ENCODE measurements at regions not wholly inside any gene's neighbourhood (a gene's known extent, or its start where the extent isn't known, plus 50 kb on each side); places are given as distances from the start of the nearest gene placed in this dataset.
"Not testable (repeated sequence)": the region's sequence is repeated elsewhere in the genome, so short reads cannot be mapped to it uniquely, and the experiment has no call there.

DNA sequence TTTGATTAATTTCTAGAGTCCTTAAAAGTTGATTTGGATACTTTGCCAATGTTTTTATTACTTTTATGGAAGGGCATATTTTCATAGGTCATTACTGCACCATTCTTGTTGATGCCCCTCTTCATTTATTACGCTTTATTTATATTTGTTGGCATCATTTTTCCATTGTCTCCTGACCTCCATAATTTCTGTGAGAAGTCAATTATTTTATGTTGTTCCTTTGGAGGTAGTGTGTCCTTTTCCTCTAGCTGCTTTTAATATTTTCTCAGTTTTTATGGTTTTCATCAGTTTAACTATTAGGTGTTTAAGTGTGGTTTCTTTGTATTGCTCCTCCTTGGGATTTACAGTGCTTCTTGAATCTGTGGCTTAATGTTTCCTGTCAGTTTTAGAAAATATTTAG is 134.9 kb downstream of the SAMD9 start:
- DNase-seq (ENCODE audit: low read depth in 4 of 4, low spot score in 3 of 4), result no peak

DNA sequence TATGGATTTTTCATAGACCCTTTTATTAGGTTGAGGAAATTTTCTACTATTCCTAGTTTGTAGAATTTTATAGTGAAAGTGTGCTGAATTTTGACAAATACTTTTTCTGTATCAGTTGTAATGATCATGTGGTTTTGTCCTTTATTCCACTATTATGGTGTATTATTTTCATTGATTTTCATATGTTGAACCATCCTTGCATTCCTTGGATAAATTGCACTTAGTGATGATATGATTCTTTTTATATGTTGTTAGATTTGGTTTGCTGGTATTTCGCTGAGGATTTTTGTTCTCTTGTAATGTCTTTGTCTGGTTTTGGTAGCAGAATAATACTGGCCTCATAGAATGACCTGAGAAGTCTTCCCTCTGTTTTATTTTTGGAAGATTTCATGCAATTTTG is 140.6 kb upstream of the CDK6 start:
- DNase-seq (ENCODE audit: low read depth in 4 of 4, low spot score in 3 of 4), result no peak

DNA sequence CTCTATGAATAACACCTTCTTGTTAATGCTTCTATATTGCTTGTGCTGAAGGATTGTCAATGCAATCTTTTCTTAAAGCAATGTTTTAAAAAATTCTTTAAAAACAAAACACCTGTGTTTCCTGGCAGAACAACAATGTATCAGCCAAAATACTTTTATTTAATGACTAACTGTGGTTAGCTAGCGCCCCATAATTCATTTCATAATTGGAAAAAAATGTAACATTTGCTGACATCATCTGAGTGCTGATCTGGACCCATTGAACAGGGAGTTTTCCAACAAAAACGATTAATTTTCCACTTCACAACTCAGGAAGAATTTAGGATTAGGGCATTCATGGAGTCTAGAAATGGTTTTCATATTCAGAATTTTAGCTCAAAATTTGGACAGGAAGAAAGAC is 137.6 kb upstream of the CDK6 start:
- DNase-seq (ENCODE audit: low read depth in 4 of 4, low spot score in 3 of 4), result no peak

DNA sequence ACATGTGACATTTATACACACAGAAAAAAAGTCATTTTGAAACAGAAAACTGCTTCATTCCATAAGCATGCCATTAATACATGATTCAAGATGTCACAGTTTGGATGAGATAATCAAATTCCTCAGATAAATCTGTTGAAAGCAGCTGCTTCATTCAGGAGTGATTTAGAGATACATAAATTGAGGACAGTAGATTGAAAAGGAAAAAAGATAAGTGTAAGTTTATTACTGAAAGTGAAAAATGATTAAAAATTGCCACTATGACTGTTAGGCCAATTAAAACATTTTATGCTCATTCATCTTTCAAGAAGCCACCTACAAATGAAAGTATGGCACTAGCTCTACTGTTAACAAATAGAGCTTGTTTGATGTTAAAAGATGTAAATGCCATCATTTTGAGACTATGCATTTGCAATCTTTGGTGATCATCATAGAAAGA is 136.9 kb upstream of the CDK6 start:
- no peak for DNase-seq (ENCODE audit: low read depth in 4 of 4, low spot score in 3 of 4)

DNA sequence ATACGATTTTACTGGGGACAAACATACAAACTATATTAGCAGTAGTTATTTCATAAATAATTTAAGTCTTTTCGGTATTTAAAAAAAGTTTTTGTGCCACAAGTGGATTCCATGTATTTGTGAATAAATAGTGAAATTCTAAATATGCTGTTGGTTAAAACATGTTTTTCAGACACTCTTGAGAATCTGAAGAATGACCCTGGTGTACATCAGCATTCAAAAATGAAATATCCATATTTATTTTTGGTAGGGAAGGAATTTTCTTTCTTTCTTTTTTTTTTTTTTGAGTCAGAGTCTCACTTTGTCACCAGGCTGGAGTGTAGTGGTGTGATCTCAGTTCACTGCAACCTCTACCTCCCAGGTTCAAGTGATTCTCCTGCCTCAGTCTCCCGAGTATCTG is 136.1 kb upstream of the CDK6 start:
- no peak for DNase-seq (ENCODE audit: low read depth in 4 of 4, low spot score in 3 of 4)

DNA sequence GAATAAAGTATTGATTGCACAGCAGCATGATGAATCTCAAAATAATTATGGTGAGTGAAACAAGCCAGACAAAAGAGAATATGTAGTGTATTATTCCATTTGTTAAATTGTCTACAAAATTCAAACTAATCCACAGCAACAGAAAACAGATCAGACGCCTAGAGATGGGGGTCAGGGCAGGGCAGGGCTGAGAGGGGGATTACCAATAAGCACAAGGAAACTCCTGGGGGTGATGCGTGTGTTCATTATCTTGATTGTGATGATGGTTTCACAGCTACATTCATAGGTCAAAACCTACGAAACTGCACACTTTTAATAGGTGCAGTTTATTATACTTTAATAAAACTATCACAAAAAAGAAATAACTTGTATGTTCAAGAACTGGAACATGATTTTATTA is 132.7 kb upstream of the CDK6 start:
- DNase-seq (ENCODE audit: low read depth in 4 of 4, low spot score in 3 of 4), result no peak

DNA sequence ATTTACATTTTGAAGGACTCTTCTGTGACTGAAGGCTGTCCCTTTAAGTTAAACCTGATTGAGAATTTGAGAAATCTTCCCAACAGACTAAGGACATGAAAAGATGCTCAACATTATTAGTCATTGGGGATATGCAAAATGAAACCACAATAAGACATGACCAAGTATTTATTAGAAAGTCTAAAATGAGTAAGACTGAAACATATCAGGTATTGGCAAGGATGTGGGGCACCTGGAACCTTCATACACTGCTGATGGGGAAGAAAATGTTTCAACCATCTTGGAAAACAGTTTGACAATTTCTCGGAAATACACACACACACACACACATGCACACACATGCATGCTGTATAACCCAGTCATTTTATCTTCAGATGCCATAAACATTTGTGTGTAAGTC is 132.1 kb upstream of the CDK6 start:
- no peak for DNase-seq (ENCODE audit: low read depth in 4 of 4, low spot score in 3 of 4)

DNA sequence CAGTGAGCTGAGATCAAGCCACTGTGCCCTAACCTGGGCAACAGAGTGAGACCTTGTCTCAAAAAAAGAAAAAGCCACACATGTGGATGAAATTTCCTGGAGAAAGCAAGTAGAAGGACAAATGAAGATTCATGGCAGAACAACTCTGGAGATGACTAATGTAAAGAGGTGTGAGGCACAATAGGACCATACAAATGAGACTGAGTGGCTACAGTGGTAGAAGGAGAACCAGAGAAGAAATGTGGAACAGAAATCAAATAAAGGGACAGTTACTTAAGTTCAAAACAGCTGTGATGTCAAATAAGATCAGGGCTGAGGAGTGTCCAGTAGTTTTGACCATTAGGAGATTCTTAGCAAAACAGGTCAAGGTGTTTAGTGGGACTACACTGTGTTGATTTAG is 130.9 kb upstream of the CDK6 start:
- no peak for DNase-seq (ENCODE audit: low read depth in 4 of 4, low spot score in 3 of 4)

DNA sequence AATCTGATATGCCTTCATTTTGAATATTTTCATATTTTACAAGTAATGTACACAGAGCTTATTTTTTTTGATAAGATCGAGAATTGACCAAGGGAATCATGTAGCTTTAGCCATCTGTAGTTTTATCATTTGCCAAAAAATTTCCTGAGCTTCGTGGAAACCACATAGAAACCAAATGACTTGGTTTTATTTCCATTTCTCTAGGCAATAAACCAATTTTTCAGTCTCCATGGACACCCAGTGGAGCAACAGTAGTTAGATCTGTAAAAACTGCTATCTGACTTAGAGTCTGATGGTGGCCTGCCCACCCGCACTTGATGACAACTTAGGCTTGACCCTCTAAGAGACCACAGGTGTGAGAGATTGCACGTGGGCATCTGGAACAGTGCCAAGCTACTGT is 127.8 kb upstream of the CDK6 start:
- DNase-seq (ENCODE audit: low read depth in 4 of 4, low spot score in 3 of 4), result no peak

DNA sequence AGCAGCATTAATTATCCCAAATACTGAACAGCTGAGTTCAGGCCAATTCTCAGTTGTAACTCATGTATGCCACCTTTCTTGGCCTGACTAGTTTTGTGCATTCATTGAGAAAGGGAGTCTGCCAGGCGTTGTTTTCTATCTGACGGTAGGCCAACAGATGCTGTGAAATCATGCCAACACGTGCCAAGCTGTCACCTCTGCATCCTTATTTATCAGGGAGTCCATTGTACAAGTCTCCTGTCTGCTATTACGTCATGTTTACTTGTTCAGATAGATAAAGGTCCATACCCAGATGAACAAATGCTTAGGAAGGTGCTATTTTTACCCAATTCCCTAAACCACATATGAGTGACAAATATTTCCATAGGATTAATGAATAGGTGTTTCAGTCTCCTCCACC is 127.2 kb upstream of the CDK6 start:
- no peak for DNase-seq (ENCODE audit: low read depth in 4 of 4, low spot score in 3 of 4)

DNA sequence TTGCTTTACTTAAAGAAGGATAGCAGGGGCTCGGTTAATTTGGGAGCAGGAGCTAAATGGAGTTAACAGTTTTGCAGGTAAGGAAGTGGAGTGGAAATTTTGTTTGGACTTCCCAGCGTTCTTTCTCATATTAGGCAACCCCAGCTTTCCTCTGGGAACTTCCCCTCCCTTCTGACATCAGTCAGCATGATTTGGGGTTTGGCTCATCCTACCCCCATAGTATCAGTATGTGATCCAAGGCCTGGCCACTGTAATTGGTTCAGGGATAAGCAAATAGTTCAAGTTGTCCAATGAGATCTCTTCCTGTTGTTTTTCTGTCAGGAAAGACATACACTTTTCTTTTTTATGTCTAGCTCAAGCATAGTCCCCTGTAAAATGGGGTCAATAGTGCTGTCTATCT is 125.6 kb upstream of the CDK6 start:
- no peak for DNase-seq (ENCODE audit: low read depth in 4 of 4, low spot score in 3 of 4)

DNA sequence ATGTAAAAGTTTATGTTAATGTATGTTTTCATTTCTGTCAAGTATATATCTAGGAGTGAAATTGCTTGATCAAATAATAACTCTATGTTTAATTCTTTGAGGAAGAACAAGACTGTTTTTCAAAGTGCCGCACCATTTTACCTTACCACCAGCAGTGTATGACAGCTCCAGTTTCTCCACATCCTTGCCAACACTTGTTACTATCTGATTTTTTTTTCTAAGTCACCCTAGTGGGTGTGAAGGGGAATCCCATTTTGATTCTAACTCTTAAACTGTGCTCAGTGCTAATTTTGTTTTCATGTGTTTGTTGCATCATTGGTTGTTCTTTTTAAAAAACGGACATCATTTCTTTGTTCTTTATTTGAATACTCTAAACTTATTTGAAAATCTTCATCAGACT is 120.2 kb upstream of the CDK6 start:
- no peak for DNase-seq (ENCODE audit: low read depth in 4 of 4, low spot score in 3 of 4)

DNA sequence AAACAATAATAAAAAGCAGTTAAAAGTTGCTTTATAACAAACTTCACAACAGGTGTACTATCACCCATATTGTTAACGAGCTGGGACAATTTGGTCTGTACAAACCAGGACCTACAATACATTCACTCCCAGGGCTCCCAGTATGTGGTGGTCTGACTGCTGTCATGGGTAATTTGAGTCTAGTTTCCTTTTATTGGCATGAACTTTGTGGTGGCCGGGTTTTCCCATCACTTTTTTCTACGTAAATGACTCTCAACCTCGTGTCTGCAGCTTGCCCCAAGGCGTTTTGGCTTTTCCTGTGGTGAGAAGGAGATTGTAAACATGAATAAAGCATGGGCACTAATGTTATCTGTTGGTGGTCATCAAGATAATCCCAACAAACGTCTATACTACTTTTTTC is 118.7 kb upstream of the CDK6 start:
- DNase-seq (ENCODE audit: low read depth in 4 of 4, low spot score in 3 of 4), result no peak

DNA sequence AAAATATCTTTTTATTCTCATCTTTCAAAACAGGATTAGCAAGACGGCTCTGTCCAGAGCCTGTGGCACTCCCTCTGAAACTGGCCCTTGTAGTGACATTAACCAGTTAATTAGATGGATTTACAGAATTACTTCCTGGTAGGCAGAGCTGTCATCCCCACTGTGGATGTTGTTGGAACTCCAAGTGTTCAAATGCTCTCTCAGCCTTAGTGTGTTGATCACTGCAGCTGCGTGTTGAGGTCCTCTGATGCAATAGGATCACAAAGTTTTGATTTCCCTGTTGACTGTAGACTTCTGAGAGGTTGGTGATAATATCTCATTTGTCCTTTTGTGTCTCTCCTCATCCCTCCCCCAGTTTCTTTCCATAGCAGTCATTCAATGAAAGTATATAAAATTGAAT is 117.3 kb upstream of the CDK6 start:
- DNase-seq (ENCODE audit: low read depth in 4 of 4, low spot score in 3 of 4), result no peak

DNA sequence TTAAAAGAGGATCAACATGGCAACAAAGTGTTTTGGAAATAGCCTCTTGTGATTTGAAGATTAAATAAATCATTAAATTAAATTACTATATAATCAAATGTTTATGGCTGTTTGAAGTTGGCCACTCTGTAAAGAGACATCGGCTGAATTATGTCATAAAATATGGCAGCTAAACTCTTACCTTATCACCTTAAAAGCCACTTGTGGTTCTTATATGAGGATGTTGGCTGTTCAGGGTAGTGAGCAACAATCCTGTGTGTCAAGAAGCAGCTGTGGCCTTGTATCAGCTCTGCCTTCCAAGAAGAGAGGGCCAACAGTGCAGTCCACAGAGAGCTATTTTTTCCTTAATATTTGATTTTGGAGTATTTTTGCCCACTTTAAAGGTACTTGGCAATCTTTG is 113.4 kb upstream of the CDK6 start:
- DNase-seq (ENCODE audit: low read depth in 4 of 4, low spot score in 3 of 4), result no peak

DNA sequence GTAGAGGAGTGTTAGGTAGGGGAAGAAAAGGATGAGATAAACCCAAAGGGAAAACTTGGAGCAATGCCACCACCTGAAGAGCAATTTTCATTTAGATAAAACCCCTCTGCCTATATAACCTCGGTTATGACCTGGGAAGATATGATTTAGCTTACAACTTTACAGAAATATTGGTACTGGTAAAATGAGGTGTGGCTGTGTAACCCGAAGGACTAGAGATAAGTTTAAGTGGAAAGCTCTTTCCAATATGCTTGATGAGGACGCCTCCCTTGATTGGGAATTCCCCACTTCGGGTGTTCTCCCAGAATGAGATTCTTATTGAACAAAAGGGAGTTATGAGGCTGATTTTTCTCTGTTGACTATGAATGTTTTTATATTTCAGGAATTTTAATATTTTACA is 109.5 kb upstream of the CDK6 start:
- no peak for DNase-seq (ENCODE audit: low read depth in 4 of 4, low spot score in 3 of 4)

DNA sequence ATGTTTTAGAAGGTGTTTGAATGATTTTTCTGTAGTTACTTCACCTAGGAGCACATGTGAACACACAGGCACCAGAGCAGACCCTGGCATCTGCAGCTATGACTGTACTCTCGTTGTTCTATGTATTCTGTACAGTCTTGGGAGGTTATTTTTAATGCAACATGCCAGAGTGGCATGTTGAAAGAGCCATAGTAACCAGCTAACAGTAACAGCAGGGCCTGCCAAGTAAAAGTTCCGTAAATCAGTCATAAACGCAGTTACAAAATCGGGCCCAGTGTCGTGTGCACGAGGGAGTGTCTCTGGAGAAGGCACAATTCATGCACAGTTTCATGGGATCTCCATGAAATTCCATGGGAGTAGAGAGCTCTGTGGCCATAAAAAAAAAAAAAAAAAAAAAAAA is 108.3 kb upstream of the CDK6 start:
- no peak for DNase-seq (ENCODE audit: low read depth in 4 of 4, low spot score in 3 of 4)

DNA sequence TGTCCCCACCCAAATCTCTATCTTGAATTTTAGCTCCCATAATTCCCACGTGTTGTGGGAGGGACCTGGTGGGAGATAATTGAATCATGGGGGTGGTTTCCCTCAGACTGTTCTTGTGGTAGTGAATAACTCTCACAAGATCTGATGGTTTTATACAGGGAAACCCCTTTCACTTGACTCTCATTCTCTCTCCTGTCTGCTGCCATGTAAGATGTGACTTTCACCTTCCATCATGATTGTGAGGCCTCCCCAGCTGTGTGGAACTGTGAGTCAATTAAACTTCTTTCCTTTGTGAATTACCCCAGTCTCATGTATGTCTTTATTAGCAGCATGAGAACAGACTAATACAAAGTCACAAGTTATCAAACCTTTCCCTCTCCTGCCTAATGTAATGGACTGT is 106.3 kb upstream of the CDK6 start:
- not testable (repeated sequence) for DNase-seq (ENCODE audit: low read depth in 4 of 4, low spot score in 3 of 4)

DNA sequence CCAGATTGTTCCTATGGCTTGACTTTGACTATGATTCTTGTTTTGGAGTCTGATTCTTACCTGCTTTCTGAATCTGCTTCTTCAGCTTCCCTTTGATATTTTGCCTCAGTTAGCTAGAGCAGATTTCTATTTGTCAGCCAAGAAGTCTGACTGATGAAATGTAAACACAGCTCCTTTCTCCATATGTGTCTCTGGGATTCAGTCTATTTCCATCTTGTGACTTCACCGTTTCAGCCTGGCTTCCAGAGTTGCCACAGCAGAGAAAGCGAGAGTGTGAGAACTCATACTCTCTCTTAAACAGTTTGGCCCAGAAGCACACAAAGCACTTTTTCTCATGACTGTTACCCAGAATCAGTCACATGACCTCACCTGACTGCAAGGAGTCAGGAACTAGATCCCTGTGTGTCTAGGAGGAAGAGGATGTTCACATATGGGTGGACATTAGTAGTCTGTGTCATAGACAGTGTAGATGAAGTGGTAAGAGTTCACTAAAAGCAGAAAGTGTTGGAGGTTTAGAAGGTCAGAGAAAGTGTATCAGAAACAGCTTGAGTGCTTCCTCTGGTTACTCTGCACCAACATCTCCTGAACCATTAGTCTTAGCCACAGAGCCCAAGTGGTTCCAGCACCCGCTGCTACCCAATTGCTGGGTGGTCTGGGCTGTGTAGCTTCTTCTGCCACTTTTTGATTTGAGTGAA is 103.4 kb upstream of the CDK6 start:
- no peak for DNase-seq (ENCODE audit: low read depth in 4 of 4, low spot score in 3 of 4)

DNA sequence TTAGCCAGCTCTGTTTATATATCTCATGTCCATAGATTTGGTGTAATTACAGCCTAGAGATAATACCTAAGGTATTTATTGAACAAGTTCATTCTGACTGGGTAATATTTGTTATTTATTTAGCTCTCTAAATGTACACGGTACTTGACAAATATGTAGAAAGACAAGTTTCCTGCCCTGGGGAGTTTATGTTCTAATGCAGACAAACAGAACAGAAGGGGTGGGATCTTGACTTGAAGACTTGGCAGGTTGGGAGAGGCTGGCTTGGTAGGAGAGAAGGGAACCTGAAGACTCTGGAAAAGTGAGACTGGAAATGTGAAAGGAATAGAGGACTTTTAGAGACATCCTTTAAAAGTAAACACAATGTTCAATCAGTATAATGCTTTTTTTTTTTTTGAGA is 97.7 kb upstream of the CDK6 start:
- no peak for DNase-seq (ENCODE audit: low read depth in 4 of 4, low spot score in 3 of 4)

DNA sequence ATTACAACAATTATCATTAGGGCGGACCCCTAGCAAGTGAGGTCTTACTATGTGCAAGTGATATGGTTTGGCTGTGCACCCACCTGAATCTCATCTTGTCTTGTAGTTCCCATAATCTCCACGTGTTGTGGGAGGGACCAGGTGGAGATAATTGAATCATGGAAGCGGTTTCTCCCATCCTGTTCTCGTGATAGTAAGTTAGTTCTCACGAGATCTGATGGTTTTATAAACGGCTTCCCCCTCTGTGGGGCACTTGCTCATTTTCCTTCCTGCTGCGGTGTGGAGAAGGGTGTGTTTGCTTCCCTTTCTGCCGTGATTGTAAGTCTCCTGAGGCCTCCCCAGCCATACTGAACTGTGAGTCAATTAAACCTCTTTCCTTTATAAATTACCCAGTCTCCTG is 96.1 kb upstream of the CDK6 start:
- no peak for DNase-seq (ENCODE audit: low read depth in 4 of 4, low spot score in 3 of 4)

DNA sequence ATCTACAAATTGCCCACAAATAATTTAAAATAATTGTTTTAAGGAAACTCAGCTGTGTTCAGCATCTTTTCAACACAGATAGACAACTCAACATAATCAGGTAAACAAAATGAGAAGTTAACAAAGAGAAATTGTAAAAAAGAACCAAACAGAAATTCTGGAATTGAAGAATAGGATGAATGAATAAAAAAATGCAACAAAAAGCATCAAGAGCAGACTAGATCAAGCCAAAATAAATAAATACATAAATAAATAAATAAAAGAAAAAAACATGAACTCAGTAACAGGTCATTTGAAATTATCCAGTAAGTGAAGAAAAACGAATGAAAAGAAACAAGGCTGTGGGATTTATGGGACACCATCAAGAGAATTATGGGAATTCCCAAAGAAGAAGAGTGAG is 94.0 kb upstream of the CDK6 start:
- no peak for DNase-seq (ENCODE audit: low read depth in 4 of 4, low spot score in 3 of 4)

DNA sequence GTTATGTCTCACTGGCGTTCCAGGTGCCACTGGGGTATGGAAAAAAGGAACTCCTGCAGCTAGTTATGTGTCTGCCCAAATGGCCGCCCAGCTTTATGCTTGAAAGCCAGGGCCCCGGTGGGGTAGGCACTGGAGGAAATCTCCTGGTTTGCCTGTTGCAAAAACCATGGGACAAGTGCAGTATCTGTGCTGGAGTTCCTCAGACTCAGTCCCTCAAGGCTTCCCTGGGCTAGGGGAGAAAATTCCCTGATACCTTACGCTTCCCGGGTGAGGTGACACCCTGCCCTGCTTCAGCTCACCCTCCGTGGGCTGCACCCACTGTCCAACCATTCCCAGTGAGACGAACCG is 90.3 kb upstream of the CDK6 start:
- DNase-seq (ENCODE audit: low read depth in 4 of 4, low spot score in 3 of 4), result no peak
